ENCODE measurements at regions not wholly inside any gene's neighbourhood (a gene's known extent, or its start where the extent isn't known, plus 50 kb on each side); places are given as distances from the start of the nearest gene placed in this dataset.
"Not testable (repeated sequence)": the region's sequence is repeated elsewhere in the genome, so short reads cannot be mapped to it uniquely, and the experiment has no call there.

- TF ChIP-seq CTCF (IDR thresholded peaks at IDR 0.05) (no peak), ZFX (IDR thresholded peaks at IDR 0.05; ENCODE audit: borderline replicate concordance) (no peak)
- H3K27ac ChIP-seq, result no peak overlapping the region
Observed at GRCh38 chr21:34282223-34282622, 81.6 kb upstream of the KCNE2 start.

- no peak overlapping the region for H3K27ac ChIP-seq
- TF ChIP-seq ZFX (IDR thresholded peaks at IDR 0.05; ENCODE audit: borderline replicate concordance), result no peak
- no peak for TF ChIP-seq CTCF (IDR thresholded peaks at IDR 0.05)
Observed at GRCh38 chr21:34284666-34285065, 79.1 kb upstream of the KCNE2 start.

GRCh38 chr21:34288042-34288441 is 75.8 kb upstream of the KCNE2 start:
- H3K27ac ChIP-seq, result not testable (repeated sequence)

GRCh38 chr21:34289856-34290255 is 74.0 kb upstream of the KCNE2 start:
- TF ChIP-seq CTCF (IDR thresholded peaks at IDR 0.05) (no peak), ZFX (IDR thresholded peaks at IDR 0.05; ENCODE audit: borderline replicate concordance) (no peak)
- H3K27ac ChIP-seq, result no peak overlapping the region

- H3K27ac ChIP-seq, result no peak overlapping the region
- TF ChIP-seq CTCF (IDR thresholded peaks at IDR 0.05) (no peak), ZFX (IDR thresholded peaks at IDR 0.05; ENCODE audit: borderline replicate concordance) (no peak)
Observed at GRCh38 chr21:34296878-34297277, 66.9 kb upstream of the KCNE2 start.

GRCh38 chr21:34298534-34299167 is 65.2 kb upstream of the KCNE2 start:
- TF ChIP-seq ZFX (IDR thresholded peaks at IDR 0.05; ENCODE audit: borderline replicate concordance), result no peak
- TF ChIP-seq CTCF (IDR thresholded peaks at IDR 0.05), result no peak

GRCh38 chr21:34299168-34299539 is 64.7 kb upstream of the KCNE2 start:
- H3K27ac ChIP-seq, result no peak overlapping the region
- TF ChIP-seq CTCF (IDR thresholded peaks at IDR 0.05), result no peak

More at GRCh38 chr21:34298534-34299167, 65.2 kb upstream of the KCNE2 start:
- no peak overlapping the region for H3K27ac ChIP-seq

- H3K27ac ChIP-seq, result no peak overlapping the region
- TF ChIP-seq ZFX (IDR thresholded peaks at IDR 0.05; ENCODE audit: borderline replicate concordance), result no peak
- no peak for TF ChIP-seq CTCF (IDR thresholded peaks at IDR 0.05)
Observed at GRCh38 chr21:34302521-34302920, 61.3 kb upstream of the KCNE2 start.
